ENCODE measurements at regions not wholly inside any gene's neighbourhood (a gene's known extent, or its start where the extent isn't known, plus 50 kb on each side); places are given as distances from the start of the nearest gene placed in this dataset.

- no peak for TF ChIP-seq CTCF (IDR thresholded peaks at IDR 0.05; ENCODE audit: poor library complexity)
- no peak for TF ChIP-seq EZH2 (IDR thresholded peaks at IDR 0.05; ENCODE audit: borderline replicate concordance)
- TF ChIP-seq EZH2phosphoT487 (IDR thresholded peaks at IDR 0.05; ENCODE audit: low read depth, severe bottlenecking, unreplicated experiment): no peak
Measured at GRCh38 chr17:71926746-71927398, 193.9 kb upstream of the SOX9 start.

Data from hepatocyte (in vitro differentiated cells).